PFSK-1 (cell line): ENCODE measurements at regions not wholly inside any gene's neighbourhood (a gene's known extent, or its start where the extent isn't known, plus 50 kb on each side); places are given as distances from the start of the nearest gene placed in this dataset.

Experiments used
- FOXP2 ChIP-seq: optimal IDR thresholded peaks from 2 replicates; pipeline ENCODE3; 2011; ENCODE audit warnings: borderline replicate concordance, control low read depth, inconsistent platforms; ENCODE audit not compliant: insufficient read depth; ENCODE audit errors: extremely low read length, extremely low read depth
- POLR2AphosphoS5 ChIP-seq: IDR thresholded peaks from 2 replicates; pipeline ENCODE4 v1.6.1; 2012; ENCODE audit warnings: low read depth, mild to moderate bottlenecking, control low read depth, low read length, moderate library complexity
- REST ChIP-seq, 2 experiments: IDR thresholded peaks; 2 replicates each; pipeline versions ENCODE4 v1.6.1 to v1.8.0; 2011 to 2012; ENCODE audit warnings: low read depth in 2 of 2, low read length in 2 of 2, control low read depth in 1 of 2, inconsistent platforms in 1 of 2, mild to moderate bottlenecking in 1 of 2, moderate library complexity in 1 of 2; ENCODE audit not compliant: insufficient read depth in 1 of 2
- SIN3A ChIP-seq: IDR thresholded peaks from 2 replicates; pipeline ENCODE4 v1.6.1; 2012; ENCODE audit warnings: mild to moderate bottlenecking, low read length, moderate library complexity, borderline replicate concordance; ENCODE audit not compliant: insufficient read depth
- TAF1 ChIP-seq: IDR thresholded peaks from 2 replicates; pipeline ENCODE4 v1.6.1; 2012; ENCODE audit warnings: low read length, control low read depth, borderline replicate concordance; ENCODE audit not compliant: insufficient read depth

GRCh38 chr16:9469512-9469911 is 378.1 kb downstream of the HAPSTR1 start:
- no peak for TF ChIP-seq TAF1
- no peak for TF ChIP-seq POLR2AphosphoS5
- no peak for TF ChIP-seq SIN3A
- TF ChIP-seq FOXP2, result no peak
- TF ChIP-seq REST (IDR thresholded peaks at IDR 0.05; ENCODE audit: insufficient read depth in 1 of 2, low read depth in 2 of 2, low read length in 2 of 2), result no peak
